Osteocyte (in vitro differentiated cells): ENCODE measurements at regions not wholly inside any gene's neighbourhood (a gene's known extent, or its start where the extent isn't known, plus 50 kb on each side); places are given as distances from the start of the nearest gene placed in this dataset.

ENCODE experiments used
- DNase-seq: peaks from one replicate; pipeline ENCODE4 v3.0.0; 2021; ENCODE audit warnings: mixed read lengths; ENCODE audit not compliant: unreplicated experiment; ENCODE audit errors: extremely low spot score
- H3K27ac Mint-ChIP-seq: one replicate; pipeline ENCODE4 v1.8.0; 2021; ENCODE audit warnings: mild to moderate bottlenecking, mixed read lengths; ENCODE audit not compliant: unreplicated experiment
- H3K27me3 Mint-ChIP-seq: one replicate; pipeline ENCODE4 v1.8.0; 2021; ENCODE audit warnings: mixed read lengths; ENCODE audit not compliant: unreplicated experiment
- H3K36me3 Mint-ChIP-seq: one replicate; pipeline ENCODE4 v1.8.0; 2021; ENCODE audit warnings: mixed read lengths; ENCODE audit not compliant: unreplicated experiment
- H3K4me1 Mint-ChIP-seq: one replicate; pipeline ENCODE4 v1.8.0; 2021; ENCODE audit warnings: mixed read lengths; ENCODE audit not compliant: unreplicated experiment
- H3K4me3 Mint-ChIP-seq: one replicate; pipeline ENCODE4 v1.8.0; 2021; ENCODE audit warnings: mild to moderate bottlenecking, moderate library complexity, mixed read lengths; ENCODE audit not compliant: unreplicated experiment
- H3K9me3 Mint-ChIP-seq: one replicate; pipeline ENCODE4 v1.8.0; 2021; ENCODE audit warnings: mixed read lengths; ENCODE audit not compliant: unreplicated experiment
- CTCF ChIP-seq: fragments of 200-600 bp; sonication (generic); IDR thresholded peaks from 2 replicates; pipeline ENCODE4 v1.5.0; 2021; ENCODE audit warnings: antibody characterized with exemption, mild to moderate bottlenecking, moderate library complexity

GRCh38 chr10:108775911-108776475, 1147.3 kb downstream of the XPNPEP1 start:
- Mint-ChIP-seq H3K36me3 (no peaks in the 10 kb centered on the region), H3K4me1 (no peaks in the 10 kb centered on the region), H3K4me3 (no peak overlapping the region), H3K9me3 (peaks cover 23% of the 10 kb centered on the region), H3K27ac (no peak overlapping the region), H3K27me3 (no peaks in the 10 kb centered on the region)
- DNase-seq = no peak
- no peak for TF ChIP-seq CTCF

- H3K27me3 Mint-ChIP-seq = no peaks in the 10 kb centered on the region
- H3K9me3 Mint-ChIP-seq = peaks cover 24% of the 10 kb centered on the region
- H3K4me1 Mint-ChIP-seq = no peaks in the 10 kb centered on the region
- H3K4me3 Mint-ChIP-seq = no peak overlapping the region
- H3K36me3 Mint-ChIP-seq = no peaks in the 10 kb centered on the region
- no peak for DNase-seq
- H3K27ac Mint-ChIP-seq = no peak overlapping the region
- TF ChIP-seq CTCF = no peak
These were observed 1152.2 kb downstream of the XPNPEP1 start for GRCh38 chr10:108771106-108771505.

DNA sequence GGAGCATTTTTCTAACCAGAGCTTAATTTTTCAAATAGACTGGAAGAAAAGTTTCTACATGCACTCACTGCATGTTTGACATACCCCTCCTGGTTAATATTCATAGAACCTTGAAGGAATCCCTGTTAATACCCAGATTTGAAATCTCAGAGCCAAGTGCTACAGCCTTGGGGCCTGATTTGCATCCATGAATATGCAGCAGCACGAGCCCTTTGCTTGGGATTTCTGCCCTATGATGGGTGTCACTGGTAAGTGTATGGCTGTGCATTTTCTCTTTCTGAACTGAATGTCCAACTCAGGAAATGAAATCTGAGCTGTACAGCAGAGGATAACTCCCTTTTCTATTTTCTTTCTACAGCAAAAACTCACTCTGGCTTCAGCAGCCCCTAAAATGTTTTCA, 1157.5 kb downstream of the XPNPEP1 start:
- no peaks in the 10 kb centered on the region for H3K36me3 Mint-ChIP-seq
- H3K4me1 Mint-ChIP-seq = no peaks in the 10 kb centered on the region
- no peak for DNase-seq
- no peak for TF ChIP-seq CTCF
- H3K9me3 Mint-ChIP-seq = peaks cover 30% of the 10 kb centered on the region
- no peaks in the 10 kb centered on the region for H3K27me3 Mint-ChIP-seq
- no peak overlapping the region for H3K4me3 Mint-ChIP-seq
- no peak overlapping the region for H3K27ac Mint-ChIP-seq

DNA sequence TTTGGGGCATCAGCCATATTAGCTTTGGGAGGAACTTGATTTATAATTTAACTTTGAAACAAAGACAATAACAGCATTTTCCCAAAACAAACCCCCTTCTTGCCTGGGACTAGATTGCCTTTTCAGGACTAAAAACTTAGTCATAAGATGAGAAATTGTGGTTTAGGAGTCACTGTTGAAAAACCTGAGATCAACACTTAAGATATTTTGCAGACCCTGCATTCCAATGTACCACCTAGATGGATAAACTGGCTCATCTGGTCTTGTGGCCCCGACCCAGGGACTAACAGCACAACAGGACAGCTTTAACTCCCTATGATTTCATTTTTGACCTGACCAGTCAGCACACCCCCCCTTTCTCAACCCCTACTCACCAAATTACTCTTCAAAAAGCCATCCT, 1165.4 kb downstream of the XPNPEP1 start:
- H3K4me3 Mint-ChIP-seq = no peak overlapping the region
- peaks cover 48% of the 10 kb centered on the region for H3K9me3 Mint-ChIP-seq
- no peaks in the 10 kb centered on the region for H3K36me3 Mint-ChIP-seq
- no peak for DNase-seq
- no peak overlapping the region for H3K27ac Mint-ChIP-seq
- no peaks in the 10 kb centered on the region for H3K4me1 Mint-ChIP-seq
- no peak for TF ChIP-seq CTCF
- no peaks in the 10 kb centered on the region for H3K27me3 Mint-ChIP-seq

- no peak for DNase-seq
- H3K27me3 Mint-ChIP-seq = no peaks in the 10 kb centered on the region
- no peak for TF ChIP-seq CTCF
- no peak overlapping the region for H3K4me3 Mint-ChIP-seq
- H3K27ac Mint-ChIP-seq = no peak overlapping the region
- H3K4me1 Mint-ChIP-seq = no peaks in the 10 kb centered on the region
- no peaks in the 10 kb centered on the region for H3K36me3 Mint-ChIP-seq
- H3K9me3 Mint-ChIP-seq = peaks cover 47% of the 10 kb centered on the region
These were observed 1167.7 kb downstream of the XPNPEP1 start for GRCh38 chr10:108755646-108756045.
